Tibial artery (tissue), 4 donors: ENCODE measurements at regions not wholly inside any gene's neighbourhood (a gene's known extent, or its start where the extent isn't known, plus 50 kb on each side); places are given as distances from the start of the nearest gene placed in this dataset.

Experiments
- DNase-seq, 2 donors: peaks; one replicate each; pipeline ENCODE4 v3.0.0-alpha.2; 2019
- H3K27ac ChIP-seq, 2 donors: fragments of 200-600 bp; sonication (generic) in 1 of 2; 1 replicate in 1 of 2; 2 replicates in 1 of 2; pipeline ENCODE4 v1.5.1; 2018 to 2019; ENCODE audit warnings: mild to moderate bottlenecking in 1 of 2
- H3K27me3 ChIP-seq, 2 donors: fragments of 200-600 bp; sonication (generic) in 1 of 2; one replicate each; pipeline versions ENCODE4 v1.5.1 to v1.6.0; 2016 to 2019
- H3K36me3 ChIP-seq, 3 donors: fragments of 200-600 bp; sonication (generic) in 2 of 3; one replicate each; pipeline ENCODE4 v1.5.1; 2016 to 2019; ENCODE audit warnings: mild to moderate bottlenecking in 2 of 3
- H3K4me1 ChIP-seq, 4 donors: fragments of 200-600 bp; sonication (generic) in 2 of 4; 1 replicate in 3 of 4; 2 replicates in 1 of 4; pipeline ENCODE4 v1.5.1; 2016 to 2019
- H3K4me3 ChIP-seq, 2 donors: fragments of 200-600 bp; sonication (generic) in 1 of 2; 1 replicate in 1 of 2; 2 replicates in 1 of 2; pipeline ENCODE4 v1.5.1; 2018 to 2019; ENCODE audit warnings: mild to moderate bottlenecking in 2 of 2
- H3K9me3 ChIP-seq, 3 donors: fragments of 200-600 bp; sonication (generic) in 1 of 3; one replicate each; pipeline ENCODE4 v1.5.1; 2016 to 2019
- intact Hi-C: fragments of 100-400 bp; cut with DNase I; formaldehyde crosslinking; loops from one replicate; pipeline ENCODE4 v1.15.0; 2023; ENCODE audit warnings: low total_unique reads
- TF ChIP-seq, protein P1 (sequence below), 2 experiments: fragments of 200-600 bp in 1 of 2; fragments of 450-650 bp in 1 of 2; IDR thresholded peaks; one replicate each; pipeline ENCODE4 v1.5.1; 2017 to 2019; ENCODE audit warnings: antibody characterized with exemption in 2 of 2, mild to moderate bottlenecking in 1 of 2, moderate library complexity in 1 of 2

DNA sequence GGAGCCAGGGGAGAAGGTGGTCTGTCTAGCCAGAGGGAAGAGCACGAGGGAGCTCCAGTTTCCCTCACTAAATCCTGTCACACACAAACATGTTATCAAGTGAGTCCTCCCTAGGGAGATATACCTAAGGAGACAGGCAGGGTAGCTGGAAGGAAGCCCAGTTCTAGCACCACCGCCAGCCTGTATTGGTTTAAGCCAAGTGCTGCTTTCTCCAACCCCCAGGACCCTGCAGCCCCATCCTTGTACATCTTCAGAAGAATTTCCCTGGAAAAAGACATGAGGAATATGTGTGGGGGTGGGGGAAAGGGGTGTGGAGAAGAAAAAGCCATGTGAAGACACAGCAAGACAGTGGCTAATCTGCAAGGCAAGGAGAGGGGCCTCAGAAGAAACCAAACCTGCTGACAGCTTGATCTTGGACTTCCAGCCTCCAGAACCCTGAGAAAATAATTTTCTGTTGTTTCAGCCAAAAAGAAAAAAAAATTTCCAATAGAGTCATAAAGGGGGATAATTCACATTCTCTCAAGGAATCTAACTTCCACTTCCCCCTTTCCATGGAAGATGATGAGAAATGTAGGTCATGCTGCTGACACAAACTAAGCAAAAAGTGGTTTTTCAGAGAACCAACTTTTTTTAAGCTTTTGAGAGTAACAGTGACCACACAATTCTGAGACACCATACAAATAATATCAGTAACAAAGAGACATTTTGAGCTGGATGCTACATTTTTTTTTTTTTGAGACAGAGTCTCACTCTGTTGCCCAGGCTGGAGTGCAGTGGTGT lies 103.2 kb upstream of the PRDM1 start:
- H3K4me1 ChIP-seq: peaks cover 0 to 21% (median 12%) of the 10 kb centered on the region in 4 donors
- peaks cover 0 to 60% of the 10 kb centered on the region in 2 donors for H3K27me3 ChIP-seq
- H3K36me3 ChIP-seq: no peaks in the 10 kb centered on the region
- intact Hi-C loops: no loop called here
- no peak overlapping the region for H3K27ac ChIP-seq
- no peaks in the 10 kb centered on the region for H3K9me3 ChIP-seq
- TF ChIP-seq, protein P1, sequence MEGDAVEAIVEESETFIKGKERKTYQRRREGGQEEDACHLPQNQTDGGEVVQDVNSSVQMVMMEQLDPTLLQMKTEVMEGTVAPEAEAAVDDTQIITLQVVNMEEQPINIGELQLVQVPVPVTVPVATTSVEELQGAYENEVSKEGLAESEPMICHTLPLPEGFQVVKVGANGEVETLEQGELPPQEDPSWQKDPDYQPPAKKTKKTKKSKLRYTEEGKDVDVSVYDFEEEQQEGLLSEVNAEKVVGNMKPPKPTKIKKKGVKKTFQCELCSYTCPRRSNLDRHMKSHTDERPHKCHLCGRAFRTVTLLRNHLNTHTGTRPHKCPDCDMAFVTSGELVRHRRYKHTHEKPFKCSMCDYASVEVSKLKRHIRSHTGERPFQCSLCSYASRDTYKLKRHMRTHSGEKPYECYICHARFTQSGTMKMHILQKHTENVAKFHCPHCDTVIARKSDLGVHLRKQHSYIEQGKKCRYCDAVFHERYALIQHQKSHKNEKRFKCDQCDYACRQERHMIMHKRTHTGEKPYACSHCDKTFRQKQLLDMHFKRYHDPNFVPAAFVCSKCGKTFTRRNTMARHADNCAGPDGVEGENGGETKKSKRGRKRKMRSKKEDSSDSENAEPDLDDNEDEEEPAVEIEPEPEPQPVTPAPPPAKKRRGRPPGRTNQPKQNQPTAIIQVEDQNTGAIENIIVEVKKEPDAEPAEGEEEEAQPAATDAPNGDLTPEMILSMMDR (IDR thresholded peaks at IDR 0.05): no peak
- DNase-seq: no peak
- H3K4me3 ChIP-seq: no peak overlapping the region

- H3K27ac ChIP-seq: no peak overlapping the region
Measured at GRCh38 chr6:105981888-105982358, 104.2 kb upstream of the PRDM1 start.

GRCh38 chr6:105981002-105981887 lies 104.9 kb upstream of the PRDM1 start:
- Histone ChIP-seq H3K4me3 (peak overlapping the region; percentile 21 to 26), H3K27ac (no peak overlapping the region), H3K9me3 (no peaks in the 10 kb centered on the region), H3K4me1 (peaks cover 0 to 19% (median 10%) of the 10 kb centered on the region in 4 donors), H3K36me3 (no peaks in the 10 kb centered on the region), H3K27me3 (peaks cover 0 to 54% of the 10 kb centered on the region in 2 donors)
- intact Hi-C loops: no loop called here
- TF ChIP-seq, protein P1 (IDR thresholded peaks at IDR 0.05): no peak
- no peak for DNase-seq

More at GRCh38 chr6:105981888-105982358, 104.2 kb upstream of the PRDM1 start:
- TF ChIP-seq, protein P1 (IDR thresholded peaks at IDR 0.05): no peak
- Histone ChIP-seq H3K4me1 (peaks cover 0 to 21% (median 12%) of the 10 kb centered on the region in 4 donors), H3K9me3 (no peaks in the 10 kb centered on the region), H3K36me3 (no peaks in the 10 kb centered on the region), H3K27me3 (peaks cover 0 to 58% of the 10 kb centered on the region in 2 donors), H3K4me3 (peak overlapping the region in 1 of 2 donors; percentile 21)
- DNase-seq: no peak
- intact Hi-C loops: no loop called here

- DNase-seq: no peak
- TF ChIP-seq, protein P1 (IDR thresholded peaks at IDR 0.05): no peak
- Histone ChIP-seq H3K9me3 (no peaks in the 10 kb centered on the region), H3K27me3 (peaks cover 0 to 33% of the 10 kb centered on the region in 2 donors), H3K36me3 (no peaks in the 10 kb centered on the region), H3K4me1 (peaks cover 0 to 11% (median 4%) of the 10 kb centered on the region in 4 donors), H3K27ac (no peak overlapping the region), H3K4me3 (no peak overlapping the region)
- intact Hi-C loops: no loop called here
Measured at GRCh38 chr6:105978974-105979373, 107.2 kb upstream of the PRDM1 start.

- Histone ChIP-seq H3K9me3 (peaks cover 0 to 2% (median 0%) of the 10 kb centered on the region in 3 donors), H3K4me3 (no peak overlapping the region), H3K4me1 (peaks cover 0 to 11% (median 4%) of the 10 kb centered on the region in 4 donors), H3K27ac (no peak overlapping the region), H3K36me3 (no peaks in the 10 kb centered on the region), H3K27me3 (peaks cover 0 to 31% of the 10 kb centered on the region in 2 donors)
- intact Hi-C loops: no loop called here
- TF ChIP-seq, protein P1 (IDR thresholded peaks at IDR 0.05): no peak
- no peak for DNase-seq
Measured at GRCh38 chr6:105977934-105978504, 108.1 kb upstream of the PRDM1 start.
